ENCODE measurements at regions not wholly inside any gene's neighbourhood (a gene's known extent, or its start where the extent isn't known, plus 50 kb on each side); places are given as distances from the start of the nearest gene placed in this dataset.

DNA sequence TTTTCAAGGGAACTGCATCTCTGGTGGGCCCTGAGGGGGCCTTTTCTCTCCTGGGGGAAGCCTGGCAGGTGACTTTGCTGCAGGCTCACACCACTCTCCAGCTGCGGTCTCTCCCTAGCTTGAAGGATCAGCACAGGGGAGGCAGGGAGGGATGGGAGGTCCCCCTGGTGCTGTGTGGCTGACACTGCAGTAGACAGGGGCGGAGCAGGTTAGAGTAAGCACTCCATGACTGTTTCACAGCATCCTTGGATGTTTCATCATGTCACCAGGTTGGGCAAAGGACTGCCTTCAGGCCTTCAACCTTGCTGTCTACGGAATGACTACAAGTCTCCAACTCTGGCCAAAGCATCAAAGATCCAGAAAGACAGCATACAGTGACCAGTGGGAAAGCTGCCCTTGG lies 470.7 kb downstream of the CDK5RAP2 start:
- no peak overlapping the region for H3K4me2 ChIP-seq (ENCODE audit: insufficient read depth, low read length)
- no peaks in the 10 kb centered on the region for H3K9me3 ChIP-seq (replicated peaks; ENCODE audit: control insufficient read depth, insufficient read depth, low read length)
- H3K27ac ChIP-seq (ENCODE audit: insufficient read depth, low read depth, low read length), result no peak overlapping the region
- H3K9me1 ChIP-seq (replicated peaks; ENCODE audit: control insufficient read depth, extremely low read depth, insufficient read depth, low read length), result no peaks in the 10 kb centered on the region
- ChIA-PET CTCF (no interaction called here), POLR2A (no interaction called here)
- no peak for FAIRE-seq
- H3K36me3 ChIP-seq (ENCODE audit: control insufficient read depth in 2 of 2, extremely low read depth in 1 of 2, insufficient read depth in 2 of 2, low read length in 2 of 2), result no peaks in the 10 kb centered on the region
- no peaks in the 10 kb centered on the region for H3K27me3 ChIP-seq (ENCODE audit: control insufficient read depth in 2 of 2, insufficient read depth in 2 of 2, low read length in 2 of 2)
- BruUV-seq (replicated peaks), result no TSS peak
- intact Hi-C loops (cut with micrococcal nuclease), result no loop called here
- TF ChIP-seq MAX (IDR thresholded peaks at IDR 0.05; ENCODE audit: insufficient read depth, insufficient read length), result no peak
- TF ChIP-seq, protein P1, sequence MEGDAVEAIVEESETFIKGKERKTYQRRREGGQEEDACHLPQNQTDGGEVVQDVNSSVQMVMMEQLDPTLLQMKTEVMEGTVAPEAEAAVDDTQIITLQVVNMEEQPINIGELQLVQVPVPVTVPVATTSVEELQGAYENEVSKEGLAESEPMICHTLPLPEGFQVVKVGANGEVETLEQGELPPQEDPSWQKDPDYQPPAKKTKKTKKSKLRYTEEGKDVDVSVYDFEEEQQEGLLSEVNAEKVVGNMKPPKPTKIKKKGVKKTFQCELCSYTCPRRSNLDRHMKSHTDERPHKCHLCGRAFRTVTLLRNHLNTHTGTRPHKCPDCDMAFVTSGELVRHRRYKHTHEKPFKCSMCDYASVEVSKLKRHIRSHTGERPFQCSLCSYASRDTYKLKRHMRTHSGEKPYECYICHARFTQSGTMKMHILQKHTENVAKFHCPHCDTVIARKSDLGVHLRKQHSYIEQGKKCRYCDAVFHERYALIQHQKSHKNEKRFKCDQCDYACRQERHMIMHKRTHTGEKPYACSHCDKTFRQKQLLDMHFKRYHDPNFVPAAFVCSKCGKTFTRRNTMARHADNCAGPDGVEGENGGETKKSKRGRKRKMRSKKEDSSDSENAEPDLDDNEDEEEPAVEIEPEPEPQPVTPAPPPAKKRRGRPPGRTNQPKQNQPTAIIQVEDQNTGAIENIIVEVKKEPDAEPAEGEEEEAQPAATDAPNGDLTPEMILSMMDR (IDR thresholded peaks at IDR 0.05; ENCODE audit: extremely low read depth in 1 of 2, insufficient read depth in 1 of 2, low read depth in 1 of 2, low read length in 2 of 2), result no peak
- no peaks in the 10 kb centered on the region for H3K4me1 ChIP-seq (ENCODE audit: control insufficient read depth, extremely low read depth, insufficient read depth, low read length)
- dilution Hi-C loops (cut with MboI; ENCODE audit: extremely low pct_ligation_motif_present, low sequenced_read_pairs), result no loop called here
- no peak for DNase-seq (ENCODE audit: low read depth, low spot score)
- H2AFZ ChIP-seq (ENCODE audit: low read depth, low read length), result no peak overlapping the region
- H3K9ac ChIP-seq (replicated peaks; ENCODE audit: extremely low read depth, insufficient read depth, low read length), result no peak overlapping the region
- no peaks in the 10 kb centered on the region for H3K79me2 ChIP-seq (ENCODE audit: control insufficient read depth, insufficient read depth, low read length)
- no peaks in the 10 kb centered on the region for H4K20me1 ChIP-seq (replicated peaks; ENCODE audit: control insufficient read depth, extremely low read depth, insufficient read depth, low read length)
- no peak overlapping the region for H3K4me3 ChIP-seq (replicated peaks in 1 of 3; ENCODE audit: insufficient read depth in 1 of 3, low read depth in 1 of 3, low read length in 3 of 3)

DNA sequence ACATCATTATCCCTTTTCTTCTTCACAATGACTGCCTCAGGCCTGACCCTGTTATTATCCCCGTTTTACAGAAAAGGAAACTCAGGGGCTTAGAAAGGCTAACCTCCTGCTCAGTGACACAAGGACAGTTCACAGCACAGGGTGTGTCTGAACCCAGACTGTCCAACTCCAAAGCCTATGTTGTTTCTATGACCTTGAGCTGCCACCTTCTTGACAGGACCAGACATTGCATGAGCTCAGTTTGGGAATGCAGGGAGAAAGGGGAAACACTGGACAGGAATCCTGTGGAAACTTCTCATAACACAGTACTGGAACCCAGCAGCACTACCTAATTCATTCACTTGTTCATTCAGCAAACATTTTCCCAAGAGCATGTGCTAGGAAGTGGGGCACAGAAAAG lies 472.8 kb downstream of the CDK5RAP2 start:
- dilution Hi-C loops (cut with MboI; ENCODE audit: extremely low pct_ligation_motif_present, low sequenced_read_pairs), result no loop called here
- BruUV-seq (replicated peaks), result no TSS peak
- H2AFZ ChIP-seq (ENCODE audit: low read depth, low read length), result no peak overlapping the region
- FAIRE-seq (no peak), DNase-seq (ENCODE audit: low read depth, low spot score) (no peak)
- no peaks in the 10 kb centered on the region for H4K20me1 ChIP-seq (replicated peaks; ENCODE audit: control insufficient read depth, extremely low read depth, insufficient read depth, low read length)
- H3K79me2 ChIP-seq (ENCODE audit: control insufficient read depth, insufficient read depth, low read length), result no peaks in the 10 kb centered on the region
- H3K9ac ChIP-seq (replicated peaks; ENCODE audit: extremely low read depth, insufficient read depth, low read length), result no peak overlapping the region
- no peaks in the 10 kb centered on the region for H3K9me3 ChIP-seq (replicated peaks; ENCODE audit: control insufficient read depth, insufficient read depth, low read length)
- no peak overlapping the region for H3K27ac ChIP-seq (ENCODE audit: insufficient read depth, low read depth, low read length)
- H3K36me3 ChIP-seq (ENCODE audit: control insufficient read depth in 2 of 2, extremely low read depth in 1 of 2, insufficient read depth in 2 of 2, low read length in 2 of 2), result no peaks in the 10 kb centered on the region
- no peaks in the 10 kb centered on the region for H3K4me1 ChIP-seq (ENCODE audit: control insufficient read depth, extremely low read depth, insufficient read depth, low read length)
- H3K9me1 ChIP-seq (replicated peaks; ENCODE audit: control insufficient read depth, extremely low read depth, insufficient read depth, low read length), result no peaks in the 10 kb centered on the region
- no peak overlapping the region for H3K4me3 ChIP-seq (replicated peaks in 1 of 3; ENCODE audit: insufficient read depth in 1 of 3, low read depth in 1 of 3, low read length in 3 of 3)
- no peaks in the 10 kb centered on the region for H3K27me3 ChIP-seq (ENCODE audit: control insufficient read depth in 2 of 2, insufficient read depth in 2 of 2, low read length in 2 of 2)
- ChIA-PET CTCF (no interaction called here), POLR2A (no interaction called here)
- intact Hi-C loops (cut with micrococcal nuclease), result no loop called here
- TF ChIP-seq JUN (IDR thresholded peaks at IDR 0.05; ENCODE audit: borderline replicate concordance, insufficient read depth, insufficient read length, low read depth), result no peak
- no peak overlapping the region for H3K4me2 ChIP-seq (ENCODE audit: insufficient read depth, low read length)

Data from endothelial cell of umbilical vein (primary cell).